ENCODE measurements at regions not wholly inside any gene's neighbourhood (a gene's known extent, or its start where the extent isn't known, plus 50 kb on each side); places are given as distances from the start of the nearest gene placed in this dataset.

DNA sequence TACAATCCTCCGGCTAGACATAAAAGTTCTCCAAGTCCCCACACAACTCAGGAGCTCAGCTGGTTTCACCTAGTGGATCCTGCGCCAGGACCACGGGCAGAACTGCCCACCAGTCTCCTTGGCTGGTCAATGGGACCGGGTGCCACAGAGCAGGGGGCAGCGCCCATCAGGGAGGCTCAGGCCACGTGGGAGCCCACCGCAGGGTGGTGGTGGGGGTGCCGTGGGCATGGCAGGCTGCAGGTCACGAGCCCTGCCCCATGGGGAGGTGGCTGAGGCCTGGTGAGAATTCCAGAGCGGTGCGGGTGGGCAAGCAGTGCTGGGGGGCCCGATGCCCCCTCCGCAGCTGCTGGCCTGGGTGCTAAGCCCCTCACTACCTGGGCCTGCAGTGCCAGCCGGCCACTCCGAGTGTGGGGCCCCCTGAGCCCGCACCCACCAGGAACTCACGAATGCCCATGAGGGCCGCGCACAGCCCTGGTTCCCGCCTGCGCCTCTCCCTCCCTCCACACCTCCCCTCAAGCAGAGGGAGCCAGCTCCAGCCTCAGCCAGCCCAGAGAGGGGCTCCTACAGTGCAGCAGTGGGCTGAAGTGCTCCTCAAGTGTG, 1091.9 kb upstream of the TENM4 start:
- no peak for DNase-seq

GRCh38 chr11:80529726-80530125, 1088.9 kb upstream of the TENM4 start:
- no peak for DNase-seq

- DNase-seq, result no peak
Observed at GRCh38 chr11:80525663-80526405, 1085.0 kb upstream of the TENM4 start.

DNA sequence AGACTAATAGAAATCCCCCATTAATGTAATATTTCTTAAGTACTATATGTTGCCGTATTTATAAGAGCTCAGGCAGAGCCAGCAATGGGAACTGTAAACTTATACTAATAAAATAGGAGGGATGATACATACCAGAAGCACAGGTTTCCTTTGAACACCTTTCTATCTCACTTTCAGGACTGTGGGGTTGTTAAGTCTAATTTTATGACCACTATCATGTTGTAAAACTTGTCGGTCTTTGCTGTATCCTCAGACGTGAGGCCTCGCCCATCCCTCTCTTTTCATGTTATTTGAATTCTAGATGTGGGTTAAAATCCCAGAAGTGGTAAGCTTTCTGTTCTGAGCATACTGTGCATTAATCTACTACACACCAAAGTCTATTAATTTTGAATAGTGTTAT, 1083.5 kb upstream of the TENM4 start:
- no peak for DNase-seq

DNA sequence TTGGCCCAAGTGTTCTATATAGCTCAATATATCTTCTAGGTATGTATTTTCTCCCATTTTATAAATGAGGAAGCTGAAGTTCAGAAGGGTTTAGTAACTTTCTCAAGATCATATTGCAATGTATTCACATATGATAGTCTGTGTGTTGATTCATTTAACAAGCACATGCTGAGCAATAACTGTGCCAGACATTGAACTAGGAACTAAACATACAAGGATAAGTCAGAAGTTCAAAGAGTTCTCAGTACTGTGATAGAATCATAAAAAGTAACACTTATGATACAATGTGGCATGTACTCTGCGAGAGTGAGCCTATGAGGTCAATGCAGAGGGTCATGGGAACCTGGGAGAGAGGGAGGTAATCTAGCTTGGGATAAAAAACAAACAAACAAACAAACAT, 1082.2 kb upstream of the TENM4 start:
- DNase-seq, result no peak

GRCh38 chr11:80521592-80521991, 1080.8 kb upstream of the TENM4 start:
- DNase-seq, result no peak

DNA sequence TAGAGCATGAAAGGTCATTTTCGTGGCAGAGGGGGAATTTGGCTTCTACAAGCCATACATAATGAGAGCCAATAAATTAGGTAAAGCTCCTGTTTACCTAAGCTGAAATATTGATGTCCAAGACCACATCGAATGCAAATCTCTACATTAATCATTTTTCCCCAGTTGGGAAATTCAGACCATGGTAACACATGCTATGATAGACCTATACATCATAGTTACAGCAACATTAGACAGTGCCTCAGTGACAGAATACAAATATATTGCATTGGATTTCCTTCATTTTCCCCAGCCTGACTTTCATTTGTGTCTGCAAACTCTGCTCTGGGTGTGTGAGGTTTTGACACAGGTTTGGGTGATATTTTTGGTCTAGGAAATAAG, 1079.7 kb upstream of the TENM4 start:
- no peak for DNase-seq

- no peak for DNase-seq
Observed at GRCh38 chr11:80519596-80520506, 1079.0 kb upstream of the TENM4 start.

DNA sequence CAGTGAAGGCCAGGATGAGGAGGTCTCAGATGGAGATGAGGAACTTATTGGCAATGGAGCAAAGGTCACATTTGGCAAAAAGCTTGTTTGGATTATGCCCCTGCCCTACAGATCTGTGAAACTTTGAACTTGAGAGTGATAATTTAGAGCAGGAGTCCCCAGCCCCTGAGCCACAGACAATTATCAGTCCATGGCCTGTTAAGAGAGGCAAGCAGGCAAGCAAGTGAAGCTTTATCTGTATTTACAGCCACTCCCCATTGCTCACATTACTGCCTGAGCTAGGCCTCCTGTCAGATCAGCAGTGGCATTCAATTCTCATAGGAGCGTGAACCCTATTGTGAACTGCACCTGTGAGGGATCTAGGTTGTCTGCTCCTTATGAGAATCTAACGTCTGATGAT, 1076.9 kb upstream of the TENM4 start:
- DNase-seq, result no peak

DNA sequence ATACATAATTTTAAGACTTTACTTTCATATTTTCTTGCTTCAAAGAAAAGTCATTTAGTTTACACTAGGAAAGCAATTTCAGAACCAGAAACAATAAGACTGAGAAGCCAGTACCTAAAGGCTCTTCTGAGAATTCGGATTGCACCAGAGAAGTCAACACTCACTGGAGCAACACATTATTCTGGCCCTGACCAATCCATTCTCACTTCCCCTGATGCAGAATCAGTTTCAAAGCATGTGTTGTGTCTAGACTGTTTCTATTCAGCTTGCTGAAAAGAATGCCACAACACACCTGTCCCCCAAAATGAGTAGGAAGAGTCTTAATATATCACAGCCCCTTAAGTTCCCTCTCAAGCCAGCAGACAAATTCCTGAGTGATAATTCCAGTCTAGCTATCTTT, 1074.3 kb upstream of the TENM4 start:
- no peak for DNase-seq

GRCh38 chr11:80512491-80512890, 1071.7 kb upstream of the TENM4 start:
- no peak for DNase-seq

DNA sequence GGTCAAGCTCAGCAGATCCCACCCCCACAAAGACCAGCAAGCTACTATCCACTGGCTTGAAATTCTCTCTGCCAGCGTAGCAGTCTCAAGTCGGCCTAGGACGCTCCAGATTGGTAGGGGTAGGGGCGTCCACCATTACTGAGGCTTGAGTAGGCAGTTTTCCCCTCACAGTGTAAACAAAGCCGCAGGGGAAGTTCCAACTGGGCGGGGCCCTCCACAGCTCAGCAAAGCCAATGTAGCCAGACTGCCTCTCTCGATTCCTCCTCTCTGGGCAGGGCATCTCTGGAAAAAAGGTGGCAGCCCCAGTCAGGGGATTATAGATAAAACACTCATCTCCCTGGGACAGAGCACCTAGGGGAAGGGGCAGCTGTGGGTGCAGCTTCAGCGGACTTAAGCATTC, 1064.9 kb upstream of the TENM4 start:
- DNase-seq, result no peak

DNA sequence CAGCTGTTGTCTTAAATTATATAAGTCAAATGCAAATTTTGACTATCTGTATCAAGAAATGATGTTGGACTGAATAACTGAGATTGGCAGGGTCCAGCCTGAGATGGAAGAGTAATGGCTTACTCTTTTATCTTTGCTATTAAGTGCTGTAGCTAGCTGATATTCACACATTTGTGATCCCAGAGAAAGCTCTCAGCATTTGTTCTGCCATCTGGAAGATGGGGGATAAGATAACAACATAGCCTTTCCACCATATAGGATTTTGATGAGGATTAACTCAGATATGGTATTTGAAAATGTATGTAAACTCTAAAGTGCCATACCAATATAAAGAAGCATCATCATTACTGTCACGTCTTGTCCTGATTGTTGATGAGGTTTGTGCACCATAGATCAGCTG, 1063.2 kb upstream of the TENM4 start:
- no peak for DNase-seq

GRCh38 chr11:80502511-80502910, 1061.7 kb upstream of the TENM4 start:
- no peak for DNase-seq

GRCh38 chr11:80495116-80495515, 1054.3 kb upstream of the TENM4 start:
- no peak for DNase-seq

- no peak for DNase-seq
Observed at GRCh38 chr11:80487952-80488351, 1047.1 kb upstream of the TENM4 start.

- DNase-seq, result no peak
Observed at GRCh38 chr11:80486678-80487077, 1045.8 kb upstream of the TENM4 start.

GRCh38 chr11:80477178-80477577, 1036.3 kb upstream of the TENM4 start:
- no peak for DNase-seq

- no peak for DNase-seq
Observed at GRCh38 chr11:80473562-80473961, 1032.7 kb upstream of the TENM4 start.

GRCh38 chr11:80469871-80470270, 1029.0 kb upstream of the TENM4 start:
- DNase-seq, result no peak

DNA sequence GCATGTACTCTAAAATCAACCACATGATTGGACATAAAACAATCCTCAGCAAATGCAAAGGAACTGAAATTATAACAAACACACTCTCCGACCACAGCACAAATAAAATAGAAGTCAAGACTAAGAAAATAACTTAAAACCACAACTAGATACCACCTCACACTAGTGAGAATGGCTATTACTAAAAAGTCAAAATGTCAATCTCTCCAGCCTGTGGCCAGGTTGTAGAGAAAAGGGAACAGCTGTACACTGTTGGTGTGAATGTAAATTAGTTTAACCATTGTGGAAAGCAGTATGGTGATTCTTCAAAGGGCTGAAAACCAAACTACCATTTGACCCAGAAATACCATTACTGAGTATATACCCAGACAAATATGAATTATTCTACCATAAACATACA, 1025.7 kb upstream of the TENM4 start:
- no peak for DNase-seq

- DNase-seq, result no peak
Observed at GRCh38 chr11:80462211-80462610, 1021.4 kb upstream of the TENM4 start.

DNA sequence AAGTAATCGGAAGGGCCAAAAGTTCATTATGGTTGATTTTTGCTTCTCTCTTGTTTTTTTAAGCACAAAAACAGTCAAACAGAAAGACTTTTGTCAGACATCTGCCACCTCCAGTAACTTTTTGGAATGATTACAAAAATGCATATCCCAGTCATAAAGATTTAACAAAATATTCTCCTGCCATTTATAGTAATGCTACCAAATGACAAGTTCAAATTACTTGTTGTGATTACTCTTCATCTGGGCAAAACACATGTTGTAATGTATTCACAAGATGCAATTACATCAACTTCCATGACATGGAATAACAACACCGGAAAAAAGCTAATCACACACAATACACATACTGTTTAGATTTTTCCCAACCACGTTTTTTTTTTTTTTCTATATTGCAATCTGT, 1017.5 kb upstream of the TENM4 start:
- DNase-seq, result no peak

GRCh38 chr11:80457823-80458222, 1017.0 kb upstream of the TENM4 start:
- no peak for DNase-seq
